ENCODE measurements at regions not wholly inside any gene's neighbourhood (a gene's known extent, or its start where the extent isn't known, plus 50 kb on each side); places are given as distances from the start of the nearest gene placed in this dataset.

GRCh38 chr9:2925016-2925415 lies 81.1 kb upstream of the PUM3 start:
- TF ChIP-seq POLR2AphosphoS5 (IDR thresholded peaks at IDR 0.05; ENCODE audit: control insufficient read depth, insufficient read depth, low read depth, low read length): no peak
- TF ChIP-seq EZH2 (IDR thresholded peaks at IDR 0.05; ENCODE audit: borderline replicate concordance, low read depth, low read length): no peak
- TF ChIP-seq MAFG (tag; conservative IDR thresholded peaks at IDR 0.05): no peak
- no peak for TF ChIP-seq SRSF1 (IDR thresholded peaks at IDR 0.05; ENCODE audit: low read depth, low read length)
- TF ChIP-seq ZBTB34 (CRISPR knock-in tag; IDR thresholded peaks at IDR 0.05): no peak
- TF ChIP-seq ZNF644 (tag; IDR thresholded peaks at IDR 0.05; ENCODE audit: low read depth): no peak
- TF ChIP-seq BRF2 (IDR thresholded peaks at IDR 0.05; ENCODE audit: borderline replicate concordance, insufficient read depth, insufficient read length): no peak

Data from K562 (cell line).